ENCODE measurements at regions not wholly inside any gene's neighbourhood (a gene's known extent, or its start where the extent isn't known, plus 50 kb on each side); places are given as distances from the start of the nearest gene placed in this dataset.

DNA sequence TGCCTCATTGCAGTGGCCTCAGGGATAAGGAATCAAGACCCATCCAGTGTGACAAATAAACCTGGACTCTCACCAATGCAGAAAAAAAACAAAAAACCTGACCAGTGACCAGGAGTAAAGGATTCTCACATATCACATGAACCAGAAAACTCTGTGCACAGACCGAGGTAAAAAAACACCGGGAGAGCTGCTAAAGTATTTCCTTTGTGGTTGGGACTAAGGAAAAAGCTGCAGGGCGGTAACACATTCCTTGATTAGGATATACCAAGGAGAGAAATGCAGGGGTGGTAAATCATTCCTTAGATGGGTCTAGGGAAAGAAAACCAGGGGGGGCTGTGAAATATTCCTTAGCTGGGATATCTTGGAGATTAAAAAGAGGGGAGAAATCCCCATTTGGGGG, 64.8 kb upstream of the ZNF85 start:
- no peaks in the 10 kb centered on the region for H3K4me1 ChIP-seq (replicated peaks; ENCODE audit: insufficient read depth)
- H3K4me2 ChIP-seq: no peak overlapping the region
- H2AFZ ChIP-seq: no peak overlapping the region
- TF ChIP-seq EZH2 (IDR thresholded peaks at IDR 0.05; ENCODE audit: low read depth): no peak
- TF ChIP-seq, protein P1, sequence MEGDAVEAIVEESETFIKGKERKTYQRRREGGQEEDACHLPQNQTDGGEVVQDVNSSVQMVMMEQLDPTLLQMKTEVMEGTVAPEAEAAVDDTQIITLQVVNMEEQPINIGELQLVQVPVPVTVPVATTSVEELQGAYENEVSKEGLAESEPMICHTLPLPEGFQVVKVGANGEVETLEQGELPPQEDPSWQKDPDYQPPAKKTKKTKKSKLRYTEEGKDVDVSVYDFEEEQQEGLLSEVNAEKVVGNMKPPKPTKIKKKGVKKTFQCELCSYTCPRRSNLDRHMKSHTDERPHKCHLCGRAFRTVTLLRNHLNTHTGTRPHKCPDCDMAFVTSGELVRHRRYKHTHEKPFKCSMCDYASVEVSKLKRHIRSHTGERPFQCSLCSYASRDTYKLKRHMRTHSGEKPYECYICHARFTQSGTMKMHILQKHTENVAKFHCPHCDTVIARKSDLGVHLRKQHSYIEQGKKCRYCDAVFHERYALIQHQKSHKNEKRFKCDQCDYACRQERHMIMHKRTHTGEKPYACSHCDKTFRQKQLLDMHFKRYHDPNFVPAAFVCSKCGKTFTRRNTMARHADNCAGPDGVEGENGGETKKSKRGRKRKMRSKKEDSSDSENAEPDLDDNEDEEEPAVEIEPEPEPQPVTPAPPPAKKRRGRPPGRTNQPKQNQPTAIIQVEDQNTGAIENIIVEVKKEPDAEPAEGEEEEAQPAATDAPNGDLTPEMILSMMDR (conservative IDR thresholded peaks at IDR 0.05): no peak
- CTCF ChIA-PET: no interaction called here
- POLR2A ChIA-PET (ENCODE audit: unreplicated experiment): no interaction called here
- no peaks in the 10 kb centered on the region for H3K27me3 ChIP-seq (ENCODE audit: insufficient read depth, low read depth)
- H4K20me1 ChIP-seq (ENCODE audit: insufficient read depth): no peaks in the 10 kb centered on the region
- H3F3A ChIP-seq (ENCODE audit: insufficient read depth, low read depth): no peaks in the 10 kb centered on the region
- H3K27ac ChIP-seq: no peak overlapping the region
- no peaks in the 10 kb centered on the region for H3K36me3 ChIP-seq (ENCODE audit: low read depth)
- DNase-seq: peak in 1 of 2 experiments; percentile 35
- no TSS peak for BruUV-seq (replicated peaks)
- no peaks in the 10 kb centered on the region for H3K79me2 ChIP-seq (ENCODE audit: low read depth)
- no peaks in the 10 kb centered on the region for H3K9me2 ChIP-seq (ENCODE audit: insufficient read depth)
- intact Hi-C loops (cut with micrococcal nuclease; ENCODE audit: unreplicated experiment): no loop called here
- no peak overlapping the region for H3K4me3 ChIP-seq
- H3K9me3 ChIP-seq (ENCODE audit: insufficient read depth, low read depth): no peaks in the 10 kb centered on the region

DNA sequence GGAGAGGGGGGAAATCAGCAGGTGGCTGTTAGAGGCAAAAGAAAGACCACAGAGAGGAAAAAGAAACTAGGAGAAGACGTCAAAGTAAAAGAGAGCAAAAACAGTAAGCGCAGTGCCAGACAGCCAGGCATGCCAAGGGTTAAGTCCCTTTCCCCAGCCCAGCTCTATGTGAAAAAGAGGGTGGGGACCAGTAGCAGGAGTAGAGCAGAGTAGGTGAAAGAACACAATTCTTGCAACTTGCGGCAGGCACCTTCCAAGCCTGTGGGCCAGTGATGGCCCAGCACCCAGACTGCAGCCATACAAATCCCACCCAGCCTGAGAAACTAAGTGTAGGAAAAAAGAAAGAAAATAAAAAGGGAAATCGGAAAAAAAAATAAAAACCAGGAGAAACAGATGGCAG, 64.2 kb upstream of the ZNF85 start:
- H4K20me1 ChIP-seq (ENCODE audit: insufficient read depth): no peaks in the 10 kb centered on the region
- no peak overlapping the region for H3K4me2 ChIP-seq
- H3K4me1 ChIP-seq (replicated peaks; ENCODE audit: insufficient read depth): no peaks in the 10 kb centered on the region
- H3K79me2 ChIP-seq (ENCODE audit: low read depth): no peaks in the 10 kb centered on the region
- H3K27me3 ChIP-seq (ENCODE audit: insufficient read depth, low read depth): no peaks in the 10 kb centered on the region
- no peak overlapping the region for H2AFZ ChIP-seq
- intact Hi-C loops (cut with micrococcal nuclease; ENCODE audit: unreplicated experiment): no loop called here
- TF ChIP-seq, protein P1 (conservative IDR thresholded peaks at IDR 0.05): no peak
- no peak for TF ChIP-seq EZH2 (IDR thresholded peaks at IDR 0.05; ENCODE audit: low read depth)
- ChIA-PET CTCF (no interaction called here), POLR2A (ENCODE audit: unreplicated experiment) (no interaction called here)
- no TSS peak for BruUV-seq (replicated peaks)
- no peak overlapping the region for H3K27ac ChIP-seq
- H3K9me2 ChIP-seq (ENCODE audit: insufficient read depth): no peaks in the 10 kb centered on the region
- peak; percentile 1 to 15 for DNase-seq
- H3K4me3 ChIP-seq: no peak overlapping the region
- no peaks in the 10 kb centered on the region for H3K36me3 ChIP-seq (ENCODE audit: low read depth)
- no peaks in the 10 kb centered on the region for H3F3A ChIP-seq (ENCODE audit: insufficient read depth, low read depth)
- no peaks in the 10 kb centered on the region for H3K9me3 ChIP-seq (ENCODE audit: insufficient read depth, low read depth)

DNA sequence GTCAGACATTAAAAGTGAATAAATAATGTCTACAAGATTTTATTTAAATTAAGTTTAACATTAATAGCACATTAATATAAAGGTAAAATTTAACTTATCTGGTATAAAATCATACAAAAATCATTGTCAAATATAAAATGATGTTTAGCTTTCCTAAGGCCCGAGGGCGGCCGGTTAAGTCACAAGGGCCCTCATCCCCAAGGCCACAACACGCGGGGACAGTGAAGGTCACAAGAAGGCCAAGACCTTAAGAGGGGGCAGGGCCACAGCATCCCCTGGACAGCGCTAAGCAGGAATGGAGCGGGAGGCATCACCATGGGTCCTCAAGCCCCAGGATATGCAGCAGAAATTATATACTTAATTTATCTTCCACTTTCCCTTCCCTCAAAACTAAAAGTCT, 62.7 kb upstream of the ZNF85 start:
- CTCF ChIA-PET: no interaction called here
- POLR2A ChIA-PET (ENCODE audit: unreplicated experiment): no interaction called here
- TF ChIP-seq EZH2 (IDR thresholded peaks at IDR 0.05; ENCODE audit: low read depth): no peak
- TF ChIP-seq, protein P1 (conservative IDR thresholded peaks at IDR 0.05): no peak

More for the DNA sequence above, 62.7 kb upstream of the ZNF85 start:
- Histone ChIP-seq H4K20me1 (ENCODE audit: insufficient read depth) (no peaks in the 10 kb centered on the region), H3K9me2 (ENCODE audit: insufficient read depth) (no peaks in the 10 kb centered on the region), H3K4me2 (no peak overlapping the region), H3K4me1 (replicated peaks; ENCODE audit: insufficient read depth) (no peaks in the 10 kb centered on the region), H2AFZ (no peak overlapping the region), H3K27me3 (ENCODE audit: insufficient read depth, low read depth) (no peaks in the 10 kb centered on the region), H3K9me3 (ENCODE audit: insufficient read depth, low read depth) (no peaks in the 10 kb centered on the region), H3K36me3 (ENCODE audit: low read depth) (no peaks in the 10 kb centered on the region), H3K79me2 (ENCODE audit: low read depth) (no peaks in the 10 kb centered on the region), H3F3A (ENCODE audit: insufficient read depth, low read depth) (no peaks in the 10 kb centered on the region), H3K4me3 (no peak overlapping the region), H3K27ac (no peak overlapping the region)
- no TSS peak for BruUV-seq (replicated peaks)
- intact Hi-C loops (cut with micrococcal nuclease; ENCODE audit: unreplicated experiment): no loop called here
- DNase-seq: no peak
